ENCODE measurements at regions not wholly inside any gene's neighbourhood (a gene's known extent, or its start where the extent isn't known, plus 50 kb on each side); places are given as distances from the start of the nearest gene placed in this dataset.

DNA sequence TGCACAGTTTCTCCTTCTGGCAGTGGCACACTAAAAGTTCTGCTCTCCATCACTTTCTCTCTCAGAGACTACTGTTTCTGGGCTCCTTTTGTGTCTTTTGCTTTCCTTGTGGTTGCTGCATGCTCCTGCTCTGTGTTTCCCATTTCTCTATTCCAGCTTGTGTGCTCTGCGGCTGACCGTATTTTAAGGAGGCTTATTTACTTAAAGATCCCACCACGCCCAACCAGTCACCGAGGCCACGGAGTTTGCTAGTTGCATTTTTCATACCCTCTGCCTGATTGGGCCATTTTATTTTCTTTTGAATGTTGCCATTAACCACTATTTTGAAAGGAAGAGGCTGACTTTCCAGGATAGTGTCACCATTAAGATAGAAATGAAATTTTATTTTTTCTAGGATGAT is 626.4 kb upstream of the MMS22L start:
- ChIA-PET CTCF (no interaction called here), POLR2A (no interaction called here)
- Histone ChIP-seq H2AFZ (ENCODE audit: low read depth) (no peak overlapping the region), H3K9me3 (no peaks in the 10 kb centered on the region), H3K79me2 (ENCODE audit: insufficient read depth) (no peaks in the 10 kb centered on the region), H3K4me3 (ENCODE audit: low read depth in 2 of 2, low read length in 1 of 2) (no peak overlapping the region), H3K4me2 (no peak overlapping the region), H3K9ac (no peak overlapping the region), H3K27ac (ENCODE audit: low read depth in 2 of 2, low read length in 1 of 2) (no peak overlapping the region), H3F3A (replicated peaks; ENCODE audit: insufficient read depth) (no peaks in the 10 kb centered on the region), H4K20me1 (ENCODE audit: insufficient read depth) (no peaks in the 10 kb centered on the region), H3K9me2 (no peaks in the 10 kb centered on the region), H3K36me3 (replicated peaks in 1 of 2; ENCODE audit: control insufficient read depth in 1 of 2, insufficient read depth in 2 of 2, low read length in 1 of 2) (no peaks in the 10 kb centered on the region), H3K4me1 (ENCODE audit: control insufficient read depth in 1 of 2, insufficient read depth in 2 of 2, low read depth in 1 of 2, low read length in 1 of 2) (no peaks in the 10 kb centered on the region), H3K27me3 (ENCODE audit: insufficient read depth) (no peaks in the 10 kb centered on the region)
- TF ChIP-seq, protein P1, sequence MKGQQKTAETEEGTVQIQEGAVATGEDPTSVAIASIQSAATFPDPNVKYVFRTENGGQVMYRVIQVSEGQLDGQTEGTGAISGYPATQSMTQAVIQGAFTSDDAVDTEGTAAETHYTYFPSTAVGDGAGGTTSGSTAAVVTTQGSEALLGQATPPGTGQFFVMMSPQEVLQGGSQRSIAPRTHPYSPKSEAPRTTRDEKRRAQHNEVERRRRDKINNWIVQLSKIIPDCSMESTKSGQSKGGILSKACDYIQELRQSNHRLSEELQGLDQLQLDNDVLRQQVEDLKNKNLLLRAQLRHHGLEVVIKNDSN (IDR thresholded peaks at IDR 0.05; ENCODE audit: borderline replicate concordance, low read depth), result no peak
- no peak for TF ChIP-seq NRF1 (IDR thresholded peaks at IDR 0.05; ENCODE audit: low read depth, low read length)
- TF ChIP-seq PBX3 (IDR thresholded peaks at IDR 0.05), result no peak
- DNase-seq, result no peak
- 85% methylated on average over 5 of the region's 5 CpGs for WGBS (ENCODE audit: low lambda C conversion rate)

GRCh38 chr6:97913721-97914120 is 630.7 kb upstream of the MMS22L start:
- H3K9me3 ChIP-seq, result no peaks in the 10 kb centered on the region
- no peaks in the 10 kb centered on the region for H3F3A ChIP-seq (replicated peaks; ENCODE audit: insufficient read depth)
- ChIA-PET CTCF (no interaction called here), POLR2A (no interaction called here)
- no peak overlapping the region for H3K4me2 ChIP-seq
- H2AFZ ChIP-seq (ENCODE audit: low read depth), result no peak overlapping the region
- H3K9me2 ChIP-seq, result no peaks in the 10 kb centered on the region
- peaks cover 0 to 4% of the 10 kb centered on the region in 2 experiments; a peak in 2 of 4 replicates for H3K4me1 ChIP-seq (ENCODE audit: control insufficient read depth in 1 of 2, insufficient read depth in 2 of 2, low read depth in 1 of 2, low read length in 1 of 2)
- no peaks in the 10 kb centered on the region for H4K20me1 ChIP-seq (ENCODE audit: insufficient read depth)
- WGBS (ENCODE audit: low lambda C conversion rate), result 50% methylated on average over 1 of the region's 1 CpG
- H3K9ac ChIP-seq, result no peak overlapping the region
- H3K79me2 ChIP-seq (ENCODE audit: insufficient read depth), result no peaks in the 10 kb centered on the region
- no peaks in the 10 kb centered on the region for H3K36me3 ChIP-seq (replicated peaks in 1 of 2; ENCODE audit: control insufficient read depth in 1 of 2, insufficient read depth in 2 of 2, low read length in 1 of 2)
- no peak overlapping the region for H3K4me3 ChIP-seq (ENCODE audit: low read depth in 2 of 2, low read length in 1 of 2)
- no peak for DNase-seq
- no peaks in the 10 kb centered on the region for H3K27me3 ChIP-seq (ENCODE audit: insufficient read depth)
- no peak overlapping the region for H3K27ac ChIP-seq (ENCODE audit: low read depth in 2 of 2, low read length in 1 of 2)
- TF ChIP-seq TEAD4 (IDR thresholded peaks at IDR 0.05; ENCODE audit: borderline replicate concordance, insufficient read depth) (no peak), NRF1 (IDR thresholded peaks at IDR 0.05; ENCODE audit: low read depth, low read length) (no peak), MXI1 (IDR thresholded peaks at IDR 0.05; ENCODE audit: low read depth, low read length) (no peak), FOSL2 (IDR thresholded peaks at IDR 0.05; ENCODE audit: borderline replicate concordance, low read depth) (no peak), GABPA (IDR thresholded peaks at IDR 0.05; ENCODE audit: low read depth) (no peak), SMC3 (IDR thresholded peaks at IDR 0.05; ENCODE audit: low read depth, low read length) (no peak), RXRA (IDR thresholded peaks at IDR 0.05; ENCODE audit: borderline replicate concordance, low read depth) (no peak), JUND (IDR thresholded peaks at IDR 0.05) (no peak), TAF1 (IDR thresholded peaks at IDR 0.05; ENCODE audit: borderline replicate concordance, low read depth, low read length) (no peak), YY1 (IDR thresholded peaks at IDR 0.05; ENCODE audit: low read depth) (no peak), FOXM1 (IDR thresholded peaks at IDR 0.05; ENCODE audit: low read depth) (no peak), RCOR1 (IDR thresholded peaks at IDR 0.05; ENCODE audit: low read length) (no peak), IRF3 (IDR thresholded peaks at IDR 0.05; ENCODE audit: low read depth, low read length) (no peak), EZH2phosphoT487 (IDR thresholded peaks at IDR 0.05; ENCODE audit: borderline replicate concordance, low read depth) (no peak)
- TF ChIP-seq, protein P2, sequence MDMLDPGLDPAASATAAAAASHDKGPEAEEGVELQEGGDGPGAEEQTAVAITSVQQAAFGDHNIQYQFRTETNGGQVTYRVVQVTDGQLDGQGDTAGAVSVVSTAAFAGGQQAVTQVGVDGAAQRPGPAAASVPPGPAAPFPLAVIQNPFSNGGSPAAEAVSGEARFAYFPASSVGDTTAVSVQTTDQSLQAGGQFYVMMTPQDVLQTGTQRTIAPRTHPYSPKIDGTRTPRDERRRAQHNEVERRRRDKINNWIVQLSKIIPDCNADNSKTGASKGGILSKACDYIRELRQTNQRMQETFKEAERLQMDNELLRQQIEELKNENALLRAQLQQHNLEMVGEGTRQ (IDR thresholded peaks at IDR 0.05; ENCODE audit: borderline replicate concordance, low read depth, low read length), result no peak
- TF ChIP-seq, protein P3, sequence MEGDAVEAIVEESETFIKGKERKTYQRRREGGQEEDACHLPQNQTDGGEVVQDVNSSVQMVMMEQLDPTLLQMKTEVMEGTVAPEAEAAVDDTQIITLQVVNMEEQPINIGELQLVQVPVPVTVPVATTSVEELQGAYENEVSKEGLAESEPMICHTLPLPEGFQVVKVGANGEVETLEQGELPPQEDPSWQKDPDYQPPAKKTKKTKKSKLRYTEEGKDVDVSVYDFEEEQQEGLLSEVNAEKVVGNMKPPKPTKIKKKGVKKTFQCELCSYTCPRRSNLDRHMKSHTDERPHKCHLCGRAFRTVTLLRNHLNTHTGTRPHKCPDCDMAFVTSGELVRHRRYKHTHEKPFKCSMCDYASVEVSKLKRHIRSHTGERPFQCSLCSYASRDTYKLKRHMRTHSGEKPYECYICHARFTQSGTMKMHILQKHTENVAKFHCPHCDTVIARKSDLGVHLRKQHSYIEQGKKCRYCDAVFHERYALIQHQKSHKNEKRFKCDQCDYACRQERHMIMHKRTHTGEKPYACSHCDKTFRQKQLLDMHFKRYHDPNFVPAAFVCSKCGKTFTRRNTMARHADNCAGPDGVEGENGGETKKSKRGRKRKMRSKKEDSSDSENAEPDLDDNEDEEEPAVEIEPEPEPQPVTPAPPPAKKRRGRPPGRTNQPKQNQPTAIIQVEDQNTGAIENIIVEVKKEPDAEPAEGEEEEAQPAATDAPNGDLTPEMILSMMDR (IDR thresholded peaks at IDR 0.05), result no peak
- TF ChIP-seq, protein P4, sequence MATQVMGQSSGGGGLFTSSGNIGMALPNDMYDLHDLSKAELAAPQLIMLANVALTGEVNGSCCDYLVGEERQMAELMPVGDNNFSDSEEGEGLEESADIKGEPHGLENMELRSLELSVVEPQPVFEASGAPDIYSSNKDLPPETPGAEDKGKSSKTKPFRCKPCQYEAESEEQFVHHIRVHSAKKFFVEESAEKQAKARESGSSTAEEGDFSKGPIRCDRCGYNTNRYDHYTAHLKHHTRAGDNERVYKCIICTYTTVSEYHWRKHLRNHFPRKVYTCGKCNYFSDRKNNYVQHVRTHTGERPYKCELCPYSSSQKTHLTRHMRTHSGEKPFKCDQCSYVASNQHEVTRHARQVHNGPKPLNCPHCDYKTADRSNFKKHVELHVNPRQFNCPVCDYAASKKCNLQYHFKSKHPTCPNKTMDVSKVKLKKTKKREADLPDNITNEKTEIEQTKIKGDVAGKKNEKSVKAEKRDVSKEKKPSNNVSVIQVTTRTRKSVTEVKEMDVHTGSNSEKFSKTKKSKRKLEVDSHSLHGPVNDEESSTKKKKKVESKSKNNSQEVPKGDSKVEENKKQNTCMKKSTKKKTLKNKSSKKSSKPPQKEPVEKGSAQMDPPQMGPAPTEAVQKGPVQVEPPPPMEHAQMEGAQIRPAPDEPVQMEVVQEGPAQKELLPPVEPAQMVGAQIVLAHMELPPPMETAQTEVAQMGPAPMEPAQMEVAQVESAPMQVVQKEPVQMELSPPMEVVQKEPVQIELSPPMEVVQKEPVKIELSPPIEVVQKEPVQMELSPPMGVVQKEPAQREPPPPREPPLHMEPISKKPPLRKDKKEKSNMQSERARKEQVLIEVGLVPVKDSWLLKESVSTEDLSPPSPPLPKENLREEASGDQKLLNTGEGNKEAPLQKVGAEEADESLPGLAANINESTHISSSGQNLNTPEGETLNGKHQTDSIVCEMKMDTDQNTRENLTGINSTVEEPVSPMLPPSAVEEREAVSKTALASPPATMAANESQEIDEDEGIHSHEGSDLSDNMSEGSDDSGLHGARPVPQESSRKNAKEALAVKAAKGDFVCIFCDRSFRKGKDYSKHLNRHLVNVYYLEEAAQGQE (IDR thresholded peaks at IDR 0.05; ENCODE audit: low read depth, low read length), result no peak
